ENCODE measurements at regions not wholly inside any gene's neighbourhood (a gene's known extent, or its start where the extent isn't known, plus 50 kb on each side); places are given as distances from the start of the nearest gene placed in this dataset.
"Not testable (repeated sequence)": the region's sequence is repeated elsewhere in the genome, so short reads cannot be mapped to it uniquely, and the experiment has no call there.

GRCh38 chr12:19666070-19666469 is 226.8 kb downstream of the AEBP2 start:
- Histone ChIP-seq H3K36me3 (no peaks in the 10 kb centered on the region), H3K27me3 (no peaks in the 10 kb centered on the region), H3K9me3 (no peaks in the 10 kb centered on the region), H3K4me3 (no peak overlapping the region), H3K27ac (peak overlapping the region; percentile 19 to 25), H3K4me1 (peaks cover 0 to 12% (median 9%) of the 10 kb centered on the region in 4 donors)
- intact Hi-C loops (cut with DNase I; ENCODE audit: low total_unique reads) = loop anchor here (5.0 kb wide), 1 partner anchor 36 kb away; no protein-coding TSS in a partner anchor
- TF ChIP-seq, protein P1, sequence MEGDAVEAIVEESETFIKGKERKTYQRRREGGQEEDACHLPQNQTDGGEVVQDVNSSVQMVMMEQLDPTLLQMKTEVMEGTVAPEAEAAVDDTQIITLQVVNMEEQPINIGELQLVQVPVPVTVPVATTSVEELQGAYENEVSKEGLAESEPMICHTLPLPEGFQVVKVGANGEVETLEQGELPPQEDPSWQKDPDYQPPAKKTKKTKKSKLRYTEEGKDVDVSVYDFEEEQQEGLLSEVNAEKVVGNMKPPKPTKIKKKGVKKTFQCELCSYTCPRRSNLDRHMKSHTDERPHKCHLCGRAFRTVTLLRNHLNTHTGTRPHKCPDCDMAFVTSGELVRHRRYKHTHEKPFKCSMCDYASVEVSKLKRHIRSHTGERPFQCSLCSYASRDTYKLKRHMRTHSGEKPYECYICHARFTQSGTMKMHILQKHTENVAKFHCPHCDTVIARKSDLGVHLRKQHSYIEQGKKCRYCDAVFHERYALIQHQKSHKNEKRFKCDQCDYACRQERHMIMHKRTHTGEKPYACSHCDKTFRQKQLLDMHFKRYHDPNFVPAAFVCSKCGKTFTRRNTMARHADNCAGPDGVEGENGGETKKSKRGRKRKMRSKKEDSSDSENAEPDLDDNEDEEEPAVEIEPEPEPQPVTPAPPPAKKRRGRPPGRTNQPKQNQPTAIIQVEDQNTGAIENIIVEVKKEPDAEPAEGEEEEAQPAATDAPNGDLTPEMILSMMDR (IDR thresholded peaks at IDR 0.05) = no peak
- DNase-seq = no peak

GRCh38 chr12:19669793-19670192 is 230.5 kb downstream of the AEBP2 start:
- Histone ChIP-seq H3K9me3 (no peaks in the 10 kb centered on the region), H3K4me1 (peaks cover 0 to 15% (median 9%) of the 10 kb centered on the region in 4 donors), H3K27me3 (no peaks in the 10 kb centered on the region), H3K4me3 (no peak overlapping the region), H3K27ac (no peak overlapping the region), H3K36me3 (no peaks in the 10 kb centered on the region)
- intact Hi-C loops (cut with DNase I; ENCODE audit: low total_unique reads) = loop anchor here (5.0 kb wide), 1 partner anchor 33 kb away; no protein-coding TSS in a partner anchor
- TF ChIP-seq, protein P1 (IDR thresholded peaks at IDR 0.05) = no peak
- DNase-seq = no peak

GRCh38 chr12:19671695-19672094 is 232.4 kb downstream of the AEBP2 start:
- DNase-seq = no peak
- intact Hi-C loops (cut with DNase I; ENCODE audit: low total_unique reads) = no loop called here

GRCh38 chr12:19674437-19674836 is 235.1 kb downstream of the AEBP2 start:
- DNase-seq = no peak
- peaks cover 0 to 8% (median 0%) of the 10 kb centered on the region in 3 donors for H3K9me3 ChIP-seq
- TF ChIP-seq, protein P1 (IDR thresholded peaks at IDR 0.05) = no peak
- intact Hi-C loops (cut with DNase I; ENCODE audit: low total_unique reads) = no loop called here
- H3K36me3 ChIP-seq = no peaks in the 10 kb centered on the region
- peaks cover 0 to 3% (median 0%) of the 10 kb centered on the region in 4 donors for H3K4me1 ChIP-seq
- H3K27ac ChIP-seq = no peak overlapping the region
- H3K27me3 ChIP-seq = no peaks in the 10 kb centered on the region
- H3K4me3 ChIP-seq = no peak overlapping the region

More at GRCh38 chr12:19671695-19672094, 232.4 kb downstream of the AEBP2 start:
- H3K4me3 ChIP-seq = no peak overlapping the region
- H3K36me3 ChIP-seq = no peaks in the 10 kb centered on the region
- no peaks in the 10 kb centered on the region for H3K9me3 ChIP-seq
- TF ChIP-seq, protein P1 (IDR thresholded peaks at IDR 0.05) = no peak
- H3K4me1 ChIP-seq = peaks cover 0 to 3% (median 0%) of the 10 kb centered on the region in 4 donors
- H3K27ac ChIP-seq = no peak overlapping the region
- no peaks in the 10 kb centered on the region for H3K27me3 ChIP-seq

- H3K4me1 ChIP-seq = peaks cover 0 to 3% (median 0%) of the 10 kb centered on the region in 4 donors
- no peaks in the 10 kb centered on the region for H3K36me3 ChIP-seq
- intact Hi-C loops (cut with DNase I; ENCODE audit: low total_unique reads) = no loop called here
- TF ChIP-seq, protein P1 (IDR thresholded peaks at IDR 0.05) = no peak
- no peaks in the 10 kb centered on the region for H3K27me3 ChIP-seq
- no peak overlapping the region for H3K27ac ChIP-seq
- H3K9me3 ChIP-seq = peaks cover 0 to 10% (median 0%) of the 10 kb centered on the region in 3 donors
- no peak overlapping the region for H3K4me3 ChIP-seq
- no peak for DNase-seq
These were observed 236.1 kb downstream of the AEBP2 start for GRCh38 chr12:19675361-19675760.

GRCh38 chr12:19678501-19678900 is 239.2 kb downstream of the AEBP2 start:
- H3K4me3 ChIP-seq; intact Hi-C loops (cut with DNase I; ENCODE audit: low total_unique reads); DNase-seq; H3K27me3 ChIP-seq; H3K36me3 ChIP-seq; H3K27ac ChIP-seq: not testable (repeated sequence)
- H3K9me3 ChIP-seq = peaks cover 0 to 10% (median 0%) of the 10 kb centered on the region in 3 donors
- H3K4me1 ChIP-seq = peaks cover 0 to 12% (median 3%) of the 10 kb centered on the region in 4 donors
